ENCODE measurements at regions not wholly inside any gene's neighbourhood (a gene's known extent, or its start where the extent isn't known, plus 50 kb on each side); places are given as distances from the start of the nearest gene placed in this dataset.
"Not testable (repeated sequence)": the region's sequence is repeated elsewhere in the genome, so short reads cannot be mapped to it uniquely, and the experiment has no call there.

DNA sequence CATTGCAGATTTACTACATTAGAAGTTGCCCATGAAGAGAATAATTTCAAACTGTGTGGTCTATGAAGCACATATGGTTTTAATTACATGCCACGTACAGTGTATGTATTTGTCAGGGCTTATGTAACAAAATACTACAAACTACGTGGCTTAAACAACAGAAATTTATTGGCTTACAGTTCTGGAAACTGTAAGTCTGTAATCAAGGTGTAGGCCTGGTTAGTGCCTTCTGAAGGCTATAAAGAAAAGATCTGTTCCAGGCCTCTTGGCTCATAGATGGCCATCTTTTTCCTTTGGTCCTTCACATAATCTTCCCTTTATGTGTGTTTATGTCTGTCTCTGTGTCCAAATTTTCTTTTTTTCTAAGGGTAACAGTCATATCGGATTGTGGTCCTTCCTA lies 1160.2 kb downstream of the FAM133A start:
- H3K27ac ChIP-seq = no peak overlapping the region
- TF ChIP-seq ZFX (IDR thresholded peaks at IDR 0.05; ENCODE audit: borderline replicate concordance) = no peak
- TF ChIP-seq, protein P1, sequence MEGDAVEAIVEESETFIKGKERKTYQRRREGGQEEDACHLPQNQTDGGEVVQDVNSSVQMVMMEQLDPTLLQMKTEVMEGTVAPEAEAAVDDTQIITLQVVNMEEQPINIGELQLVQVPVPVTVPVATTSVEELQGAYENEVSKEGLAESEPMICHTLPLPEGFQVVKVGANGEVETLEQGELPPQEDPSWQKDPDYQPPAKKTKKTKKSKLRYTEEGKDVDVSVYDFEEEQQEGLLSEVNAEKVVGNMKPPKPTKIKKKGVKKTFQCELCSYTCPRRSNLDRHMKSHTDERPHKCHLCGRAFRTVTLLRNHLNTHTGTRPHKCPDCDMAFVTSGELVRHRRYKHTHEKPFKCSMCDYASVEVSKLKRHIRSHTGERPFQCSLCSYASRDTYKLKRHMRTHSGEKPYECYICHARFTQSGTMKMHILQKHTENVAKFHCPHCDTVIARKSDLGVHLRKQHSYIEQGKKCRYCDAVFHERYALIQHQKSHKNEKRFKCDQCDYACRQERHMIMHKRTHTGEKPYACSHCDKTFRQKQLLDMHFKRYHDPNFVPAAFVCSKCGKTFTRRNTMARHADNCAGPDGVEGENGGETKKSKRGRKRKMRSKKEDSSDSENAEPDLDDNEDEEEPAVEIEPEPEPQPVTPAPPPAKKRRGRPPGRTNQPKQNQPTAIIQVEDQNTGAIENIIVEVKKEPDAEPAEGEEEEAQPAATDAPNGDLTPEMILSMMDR (IDR thresholded peaks at IDR 0.05) = no peak

DNA sequence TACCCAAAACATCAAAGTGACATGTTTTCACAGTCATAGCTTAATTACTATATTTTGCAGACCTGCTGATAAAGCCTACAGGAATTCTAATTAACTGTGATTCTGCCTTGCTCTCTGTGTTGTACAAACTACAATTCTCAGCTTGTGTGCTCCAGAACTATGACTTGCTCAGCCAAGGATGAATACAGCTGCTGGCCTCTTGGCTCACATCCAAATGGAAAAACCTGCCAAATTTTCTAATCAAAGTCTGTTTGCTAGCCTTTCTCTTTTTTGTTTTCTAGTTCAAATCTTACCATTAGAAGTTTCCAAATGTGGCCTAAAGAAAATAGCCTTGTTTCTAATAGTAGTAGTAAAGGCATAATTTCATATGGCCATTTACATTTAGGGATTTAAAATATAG lies 1176.8 kb downstream of the FAM133A start:
- TF ChIP-seq, protein P1 (IDR thresholded peaks at IDR 0.05) = no peak
- TF ChIP-seq ZFX (IDR thresholded peaks at IDR 0.05; ENCODE audit: borderline replicate concordance) = no peak
- H3K27ac ChIP-seq = no peak overlapping the region

DNA sequence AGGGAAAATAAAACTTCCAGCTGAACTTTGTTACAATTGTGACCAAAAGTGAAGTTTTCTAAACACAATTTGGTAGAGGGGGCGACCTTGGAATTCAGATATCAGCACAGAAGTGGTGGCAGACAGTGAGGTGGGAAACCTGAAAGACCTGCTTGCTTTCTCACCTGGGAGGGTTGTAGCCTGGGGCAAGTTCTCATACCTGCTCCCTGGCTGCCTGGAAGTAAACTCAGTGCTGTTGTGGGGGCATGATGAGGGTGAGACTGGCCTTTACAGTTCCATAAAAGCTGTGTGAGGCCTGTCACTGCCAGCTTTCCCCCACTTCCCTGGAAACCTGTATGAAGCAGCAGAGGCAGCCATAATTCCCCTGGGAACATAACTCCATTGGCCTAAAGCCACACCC lies 1180.2 kb downstream of the FAM133A start:
- no peak overlapping the region for H3K27ac ChIP-seq
- no peak for TF ChIP-seq ZFX (IDR thresholded peaks at IDR 0.05; ENCODE audit: borderline replicate concordance)
- TF ChIP-seq, protein P1 (IDR thresholded peaks at IDR 0.05) = no peak

DNA sequence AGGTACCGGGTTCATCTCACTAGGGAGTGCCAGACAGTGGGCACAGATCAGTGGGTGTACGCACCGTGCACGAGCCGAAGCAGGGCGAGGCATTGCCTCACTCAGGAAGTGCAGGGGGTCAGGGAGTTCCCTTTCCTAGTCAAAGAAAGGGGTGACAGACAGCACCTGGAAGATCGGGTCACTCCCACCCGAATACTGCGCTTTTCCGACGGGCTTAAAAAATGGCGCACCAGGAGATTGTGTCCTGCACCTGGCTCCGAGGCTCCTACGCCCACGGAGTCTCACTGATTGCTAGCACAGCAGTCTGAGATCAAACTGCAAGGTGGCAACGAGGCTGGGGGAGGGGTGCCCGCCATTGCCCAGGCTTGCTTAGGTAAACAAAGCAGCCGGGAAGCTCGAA lies 1188.5 kb downstream of the FAM133A start:
- not testable (repeated sequence) for H3K27ac ChIP-seq

DNA sequence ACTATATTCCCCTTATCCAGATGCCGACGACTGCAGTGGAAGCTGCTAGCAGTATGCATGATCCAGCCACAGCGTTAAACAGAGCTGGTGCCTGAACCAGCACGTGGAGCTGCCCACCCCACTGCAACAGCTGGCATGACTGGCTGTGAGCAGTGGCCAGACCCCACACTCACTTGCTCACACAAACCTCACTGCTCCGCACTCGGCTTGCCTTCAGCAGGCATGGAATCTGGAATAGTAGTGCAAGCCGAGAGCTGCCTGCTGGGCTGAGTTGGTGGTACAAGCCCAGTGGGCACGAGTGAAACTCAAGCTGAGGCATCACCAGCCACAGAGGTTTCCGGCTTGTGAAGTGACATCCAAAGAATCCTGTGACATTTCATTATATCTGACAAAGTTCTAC lies 1197.6 kb downstream of the FAM133A start:
- no peak for TF ChIP-seq ZFX (IDR thresholded peaks at IDR 0.05; ENCODE audit: borderline replicate concordance)
- TF ChIP-seq, protein P1 (IDR thresholded peaks at IDR 0.05) = no peak

DNA sequence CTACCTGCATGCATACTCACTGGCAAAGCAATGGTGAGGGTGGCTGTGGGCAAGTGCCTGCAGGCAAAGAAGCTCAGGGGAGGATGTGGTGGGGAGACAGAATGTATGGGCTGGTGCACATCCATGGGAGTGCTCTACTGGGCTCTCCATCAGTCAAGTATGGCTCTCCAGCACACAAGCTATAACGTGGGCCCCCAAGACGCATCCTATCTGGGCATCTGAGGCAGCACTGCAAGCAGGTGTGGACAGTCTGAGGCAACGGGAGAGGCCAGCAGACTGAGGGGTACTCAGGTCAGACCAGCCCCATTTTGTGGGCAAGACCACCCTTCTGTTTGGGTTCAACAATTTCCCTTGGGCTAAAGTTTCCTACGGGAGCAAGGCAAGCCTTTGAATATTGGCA lies 1227.8 kb downstream of the FAM133A start:
- no peak overlapping the region for H3K27ac ChIP-seq
- TF ChIP-seq, protein P1 (IDR thresholded peaks at IDR 0.05) = no peak
- no peak for TF ChIP-seq ZFX (IDR thresholded peaks at IDR 0.05; ENCODE audit: borderline replicate concordance)

More for the DNA sequence above, 1197.6 kb downstream of the FAM133A start:
- H3K27ac ChIP-seq = no peak overlapping the region

DNA sequence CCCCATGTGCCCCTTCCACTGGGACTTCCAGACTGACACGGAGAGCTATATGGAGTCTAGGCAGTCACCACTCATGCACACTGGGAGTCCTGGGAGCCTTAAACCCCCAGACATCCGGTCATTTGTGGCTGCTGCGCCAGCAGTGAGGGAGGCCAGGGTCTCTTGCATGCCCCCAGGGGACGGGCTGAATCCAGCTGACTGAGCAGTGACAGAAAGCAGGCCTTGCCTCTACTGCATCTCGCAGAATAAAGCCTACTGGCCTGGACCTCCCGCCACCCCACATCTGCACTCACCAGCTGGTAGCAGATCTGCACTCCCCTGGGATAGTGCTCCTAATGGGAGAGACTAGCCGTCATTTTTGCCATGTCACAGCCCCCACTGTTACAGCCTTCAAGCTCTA lies 1234.2 kb downstream of the FAM133A start:
- H3K27ac ChIP-seq = no peak overlapping the region
- TF ChIP-seq, protein P1 (IDR thresholded peaks at IDR 0.05) = no peak
- no peak for TF ChIP-seq ZFX (IDR thresholded peaks at IDR 0.05; ENCODE audit: borderline replicate concordance)

DNA sequence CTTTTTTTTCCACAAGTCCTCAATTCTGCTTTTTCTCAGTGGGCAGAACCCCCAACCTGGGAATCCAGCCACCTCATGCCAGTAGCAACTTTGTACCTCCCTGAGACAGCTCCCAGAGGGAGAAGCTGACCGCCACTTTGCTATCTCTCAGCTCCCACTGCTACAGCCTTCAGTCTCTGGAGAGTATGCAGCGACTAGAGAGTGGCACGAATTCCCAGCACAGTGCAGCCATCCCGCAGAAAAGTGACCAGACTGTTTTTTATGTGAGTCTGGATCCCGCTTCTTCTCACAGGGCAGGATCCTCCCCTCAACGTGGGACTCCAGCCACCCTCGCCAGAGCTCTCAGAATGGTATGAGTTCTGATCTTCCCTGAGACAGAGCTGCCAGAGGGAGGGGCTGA lies 1234.6 kb downstream of the FAM133A start:
- H3K27ac ChIP-seq = no peak overlapping the region
- no peak for TF ChIP-seq ZFX (IDR thresholded peaks at IDR 0.05; ENCODE audit: borderline replicate concordance)
- TF ChIP-seq, protein P1 (IDR thresholded peaks at IDR 0.05) = no peak
